ENCODE measurements at regions not wholly inside any gene's neighbourhood (a gene's known extent, or its start where the extent isn't known, plus 50 kb on each side); places are given as distances from the start of the nearest gene placed in this dataset.

DNA sequence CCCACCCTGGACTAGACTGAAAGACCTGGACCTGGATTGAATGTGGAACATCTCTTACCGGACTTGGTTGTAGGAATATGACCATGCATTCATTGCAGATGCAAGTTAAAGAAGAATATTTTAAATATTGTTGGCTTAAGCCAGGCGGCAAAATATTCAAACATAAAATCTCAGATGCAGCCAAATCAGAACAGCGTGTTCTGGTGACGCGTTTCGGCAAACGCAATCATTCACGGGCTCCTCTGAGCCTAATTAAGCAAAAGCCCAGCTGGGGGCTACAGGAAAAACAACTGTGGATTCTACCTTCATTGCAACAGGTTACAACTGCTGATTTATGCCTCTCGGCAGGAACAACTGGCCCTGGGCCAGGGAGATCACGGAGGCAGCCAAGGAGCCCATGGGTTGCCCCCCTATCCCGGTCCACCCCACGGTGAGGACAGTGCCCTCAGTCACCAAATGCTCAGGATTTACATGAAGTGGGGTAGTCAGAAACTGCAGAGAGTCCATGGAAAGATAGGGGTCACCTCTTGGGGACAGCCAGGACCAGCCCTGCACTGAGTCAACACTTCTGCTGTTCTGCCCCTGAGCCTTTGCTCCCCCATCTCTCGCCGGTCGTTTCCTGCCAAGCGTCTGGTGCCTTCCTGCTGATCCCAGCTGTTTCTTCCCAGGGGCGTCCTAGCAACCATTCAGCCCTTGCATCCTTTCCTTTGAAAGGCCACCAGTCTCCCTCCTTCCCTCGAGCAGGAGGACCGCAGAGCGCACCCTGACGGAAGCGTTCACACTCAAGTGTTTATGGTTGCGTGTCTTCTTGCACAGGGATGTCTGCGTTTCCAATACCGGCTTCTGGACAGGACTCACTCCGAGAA is 64.4 kb upstream of the SFMBT2 start:
- peak; percentile 90 for ATAC-seq
- Mint-ChIP-seq H3K9me3 (peaks cover 7% of the 10 kb centered on the region; the same call in 1 of the 2 replicates), H3K4me3 (peak overlapping the region; percentile 45), H3K27ac (peak overlapping the region; percentile 78), H3K4me1 (peaks cover 15% of the 10 kb centered on the region), H3K27me3 (ENCODE audit: low read depth) (peaks cover 2% of the 10 kb centered on the region; the same call in 1 of the 2 replicates), H3K36me3 (no peaks in the 10 kb centered on the region)
- peak; percentile 50 for DNase-seq (ENCODE audit: low spot score)
- ChIA-PET POLR2A (no interaction called here), CTCF (no interaction called here)
- TF ChIP-seq SMAD4 (CRISPR knock-in tag; IDR thresholded peaks at IDR 0.05) (no peak), FOXP1 (CRISPR knock-in tag; IDR thresholded peaks at IDR 0.05; ENCODE audit: borderline replicate concordance) (no peak), NR2C2 (CRISPR knock-in tag; IDR thresholded peaks at IDR 0.05) (no peak), ZNF423 (CRISPR knock-in tag; IDR thresholded peaks at IDR 0.05) (no peak), ZNF219 (CRISPR knock-in tag; IDR thresholded peaks at IDR 0.05; ENCODE audit: borderline replicate concordance) (no peak), TEAD4 (CRISPR knock-in tag; IDR thresholded peaks at IDR 0.05) (no peak)
- TF ChIP-seq, protein P1, sequence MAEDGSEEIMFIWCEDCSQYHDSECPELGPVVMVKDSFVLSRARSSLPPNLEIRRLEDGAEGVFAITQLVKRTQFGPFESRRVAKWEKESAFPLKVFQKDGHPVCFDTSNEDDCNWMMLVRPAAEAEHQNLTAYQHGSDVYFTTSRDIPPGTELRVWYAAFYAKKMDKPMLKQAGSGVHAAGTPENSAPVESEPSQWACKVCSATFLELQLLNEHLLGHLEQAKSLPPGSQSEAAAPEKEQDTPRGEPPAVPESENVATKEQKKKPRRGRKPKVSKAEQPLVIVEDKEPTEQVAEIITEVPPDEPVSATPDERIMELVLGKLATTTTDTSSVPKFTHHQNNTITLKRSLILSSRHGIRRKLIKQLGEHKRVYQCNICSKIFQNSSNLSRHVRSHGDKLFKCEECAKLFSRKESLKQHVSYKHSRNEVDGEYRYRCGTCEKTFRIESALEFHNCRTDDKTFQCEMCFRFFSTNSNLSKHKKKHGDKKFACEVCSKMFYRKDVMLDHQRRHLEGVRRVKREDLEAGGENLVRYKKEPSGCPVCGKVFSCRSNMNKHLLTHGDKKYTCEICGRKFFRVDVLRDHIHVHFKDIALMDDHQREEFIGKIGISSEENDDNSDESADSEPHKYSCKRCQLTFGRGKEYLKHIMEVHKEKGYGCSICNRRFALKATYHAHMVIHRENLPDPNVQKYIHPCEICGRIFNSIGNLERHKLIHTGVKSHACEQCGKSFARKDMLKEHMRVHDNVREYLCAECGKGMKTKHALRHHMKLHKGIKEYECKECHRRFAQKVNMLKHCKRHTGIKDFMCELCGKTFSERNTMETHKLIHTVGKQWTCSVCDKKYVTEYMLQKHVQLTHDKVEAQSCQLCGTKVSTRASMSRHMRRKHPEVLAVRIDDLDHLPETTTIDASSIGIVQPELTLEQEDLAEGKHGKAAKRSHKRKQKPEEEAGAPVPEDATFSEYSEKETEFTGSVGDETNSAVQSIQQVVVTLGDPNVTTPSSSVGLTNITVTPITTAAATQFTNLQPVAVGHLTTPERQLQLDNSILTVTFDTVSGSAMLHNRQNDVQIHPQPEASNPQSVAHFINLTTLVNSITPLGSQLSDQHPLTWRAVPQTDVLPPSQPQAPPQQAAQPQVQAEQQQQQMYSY (CRISPR knock-in tag; IDR thresholded peaks at IDR 0.05): no peak
- TF ChIP-seq, protein P2, sequence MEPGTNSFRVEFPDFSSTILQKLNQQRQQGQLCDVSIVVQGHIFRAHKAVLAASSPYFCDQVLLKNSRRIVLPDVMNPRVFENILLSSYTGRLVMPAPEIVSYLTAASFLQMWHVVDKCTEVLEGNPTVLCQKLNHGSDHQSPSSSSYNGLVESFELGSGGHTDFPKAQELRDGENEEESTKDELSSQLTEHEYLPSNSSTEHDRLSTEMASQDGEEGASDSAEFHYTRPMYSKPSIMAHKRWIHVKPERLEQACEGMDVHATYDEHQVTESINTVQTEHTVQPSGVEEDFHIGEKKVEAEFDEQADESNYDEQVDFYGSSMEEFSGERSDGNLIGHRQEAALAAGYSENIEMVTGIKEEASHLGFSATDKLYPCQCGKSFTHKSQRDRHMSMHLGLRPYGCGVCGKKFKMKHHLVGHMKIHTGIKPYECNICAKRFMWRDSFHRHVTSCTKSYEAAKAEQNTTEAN (CRISPR knock-in tag; IDR thresholded peaks at IDR 0.05): no peak
- TF ChIP-seq, protein P3, sequence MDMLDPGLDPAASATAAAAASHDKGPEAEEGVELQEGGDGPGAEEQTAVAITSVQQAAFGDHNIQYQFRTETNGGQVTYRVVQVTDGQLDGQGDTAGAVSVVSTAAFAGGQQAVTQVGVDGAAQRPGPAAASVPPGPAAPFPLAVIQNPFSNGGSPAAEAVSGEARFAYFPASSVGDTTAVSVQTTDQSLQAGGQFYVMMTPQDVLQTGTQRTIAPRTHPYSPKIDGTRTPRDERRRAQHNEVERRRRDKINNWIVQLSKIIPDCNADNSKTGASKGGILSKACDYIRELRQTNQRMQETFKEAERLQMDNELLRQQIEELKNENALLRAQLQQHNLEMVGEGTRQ (CRISPR knock-in tag; IDR thresholded peaks at IDR 0.05): no peak
- TF ChIP-seq, protein P4, sequence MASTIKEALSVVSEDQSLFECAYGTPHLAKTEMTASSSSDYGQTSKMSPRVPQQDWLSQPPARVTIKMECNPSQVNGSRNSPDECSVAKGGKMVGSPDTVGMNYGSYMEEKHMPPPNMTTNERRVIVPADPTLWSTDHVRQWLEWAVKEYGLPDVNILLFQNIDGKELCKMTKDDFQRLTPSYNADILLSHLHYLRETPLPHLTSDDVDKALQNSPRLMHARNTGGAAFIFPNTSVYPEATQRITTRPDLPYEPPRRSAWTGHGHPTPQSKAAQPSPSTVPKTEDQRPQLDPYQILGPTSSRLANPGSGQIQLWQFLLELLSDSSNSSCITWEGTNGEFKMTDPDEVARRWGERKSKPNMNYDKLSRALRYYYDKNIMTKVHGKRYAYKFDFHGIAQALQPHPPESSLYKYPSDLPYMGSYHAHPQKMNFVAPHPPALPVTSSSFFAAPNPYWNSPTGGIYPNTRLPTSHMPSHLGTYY (CRISPR knock-in tag; IDR thresholded peaks at IDR 0.05): no peak

DNA sequence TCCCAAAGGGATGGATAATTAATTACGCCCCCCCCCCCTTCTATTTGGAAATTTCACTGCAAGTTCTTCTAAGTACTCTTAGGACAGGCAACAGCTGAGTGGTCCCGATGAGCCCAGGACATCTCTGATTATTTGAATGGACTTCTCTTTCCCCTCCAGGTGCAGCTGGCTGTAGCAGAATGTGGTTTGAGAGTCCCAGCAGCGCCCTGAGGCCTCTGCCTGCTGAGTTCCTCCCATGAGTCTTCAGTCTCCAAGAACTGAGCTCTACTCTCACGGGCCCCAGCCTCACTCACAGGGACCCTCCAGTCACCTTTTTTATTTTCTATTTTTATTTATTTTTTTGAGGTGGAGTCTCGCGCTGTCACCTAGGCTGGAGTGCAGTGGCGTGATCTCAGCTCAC is 63.6 kb upstream of the SFMBT2 start:
- Mint-ChIP-seq H3K27me3 (ENCODE audit: low read depth) (peaks cover 3% of the 10 kb centered on the region; the same call in 1 of the 2 replicates), H3K27ac (no peak overlapping the region), H3K9me3 (peaks cover 7% of the 10 kb centered on the region; the same call in 1 of the 2 replicates), H3K36me3 (no peaks in the 10 kb centered on the region), H3K4me3 (no peak overlapping the region), H3K4me1 (peaks cover 15% of the 10 kb centered on the region)
- ChIA-PET CTCF (no interaction called here), POLR2A (no interaction called here)
- no peak for ATAC-seq
- DNase-seq (ENCODE audit: low spot score): no peak
- TF ChIP-seq EMX1 (CRISPR knock-in tag; IDR thresholded peaks at IDR 0.05) (no peak), KAT7 (CRISPR knock-in tag; IDR thresholded peaks at IDR 0.05; ENCODE audit: borderline replicate concordance) (no peak), CREM (CRISPR knock-in tag; IDR thresholded peaks at IDR 0.05) (no peak), TCF7 (CRISPR knock-in tag; IDR thresholded peaks at IDR 0.05; ENCODE audit: low read depth) (no peak), ZBTB21 (CRISPR knock-in tag; IDR thresholded peaks at IDR 0.05; ENCODE audit: borderline replicate concordance) (no peak), ZNF232 (CRISPR knock-in tag; IDR thresholded peaks at IDR 0.05) (no peak), ZNF219 (CRISPR knock-in tag; IDR thresholded peaks at IDR 0.05; ENCODE audit: borderline replicate concordance) (no peak), FOXK1 (CRISPR knock-in tag; IDR thresholded peaks at IDR 0.05) (no peak), PRRX2 (CRISPR knock-in tag; IDR thresholded peaks at IDR 0.05) (no peak)
- TF ChIP-seq, protein P3 (CRISPR knock-in tag; IDR thresholded peaks at IDR 0.05): no peak
- TF ChIP-seq, protein P5, sequence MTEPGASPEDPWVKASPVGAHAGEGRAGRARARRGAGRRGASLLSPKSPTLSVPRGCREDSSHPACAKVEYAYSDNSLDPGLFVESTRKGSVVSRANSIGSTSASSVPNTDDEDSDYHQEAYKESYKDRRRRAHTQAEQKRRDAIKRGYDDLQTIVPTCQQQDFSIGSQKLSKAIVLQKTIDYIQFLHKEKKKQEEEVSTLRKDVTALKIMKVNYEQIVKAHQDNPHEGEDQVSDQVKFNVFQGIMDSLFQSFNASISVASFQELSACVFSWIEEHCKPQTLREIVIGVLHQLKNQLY (CRISPR knock-in tag; IDR thresholded peaks at IDR 0.05): no peak
- TF ChIP-seq, protein P6, sequence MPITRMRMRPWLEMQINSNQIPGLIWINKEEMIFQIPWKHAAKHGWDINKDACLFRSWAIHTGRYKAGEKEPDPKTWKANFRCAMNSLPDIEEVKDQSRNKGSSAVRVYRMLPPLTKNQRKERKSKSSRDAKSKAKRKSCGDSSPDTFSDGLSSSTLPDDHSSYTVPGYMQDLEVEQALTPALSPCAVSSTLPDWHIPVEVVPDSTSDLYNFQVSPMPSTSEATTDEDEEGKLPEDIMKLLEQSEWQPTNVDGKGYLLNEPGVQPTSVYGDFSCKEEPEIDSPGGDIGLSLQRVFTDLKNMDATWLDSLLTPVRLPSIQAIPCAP (CRISPR knock-in tag; IDR thresholded peaks at IDR 0.05): no peak
- TF ChIP-seq, protein P1 (CRISPR knock-in tag; IDR thresholded peaks at IDR 0.05): no peak
